Adrenal gland (tissue), 9 donors: ENCODE measurements at regions not wholly inside any gene's neighbourhood (a gene's known extent, or its start where the extent isn't known, plus 50 kb on each side); places are given as distances from the start of the nearest gene placed in this dataset.

ENCODE experiments used
- DNase-seq, 7 donors: peaks; one replicate each; pipeline ENCODE4 v3.0.0-alpha.2; 2019 to 2020
- H3K27ac ChIP-seq, 5 donors: fragments of 200-600 bp; sonication (generic) in 4 of 5; 1 replicate in 3 of 5; 2 replicates in 2 of 5; pipeline versions ENCODE4 v1.5.1 to v1.8.0; 2016 to 2020; ENCODE audit warnings: mild to moderate bottlenecking in 1 of 5
- H3K27me3 ChIP-seq: fragments of 200-600 bp; 2 replicates; pipeline ENCODE4 v1.8.0; 2021
- H3K36me3 ChIP-seq, 2 donors: fragments of 200-600 bp; replicated peaks in 1 of 2; 1 replicate in 1 of 2; 2 replicates in 1 of 2; pipeline versions ENCODE4 v1.5.1 to v1.8.0; 2018 to 2022
- H3K4me1 ChIP-seq, 2 donors: fragments of 200-600 bp; replicated peaks in 1 of 2; 1 replicate in 1 of 2; 2 replicates in 1 of 2; pipeline versions ENCODE4 v1.5.1 to v1.8.0; 2018 to 2021
- H3K4me3 ChIP-seq, 4 donors: fragments of 200-600 bp; sonication (generic) in 3 of 4; one replicate each; pipeline ENCODE4 v1.5.1; 2016 to 2018
- H3K9me3 ChIP-seq, 3 donors: fragments of 200-600 bp; sonication (generic) in 1 of 3; replicated peaks in 1 of 3; 1 replicate in 2 of 3; 2 replicates in 1 of 3; pipeline versions ENCODE4 v1.5.1 to v1.8.0; 2016 to 2021
- POLR2A ChIP-seq, 2 donors: fragments of 450-650 bp; IDR thresholded peaks; one replicate each; pipeline ENCODE4 v1.6.1; 2017; ENCODE audit warnings: antibody characterized with exemption in 2 of 2, mild to moderate bottlenecking in 2 of 2, moderate library complexity in 1 of 2
- WGBS, 4 donors: extraction: QIAGEN DNeasy Blood & Tissue Kit in 2 of 4; methylation state at CpG; one replicate each; pipeline versions ENCODE4 v1.1.5 to v1.1.7; 2013 to 2017; 5-methylcytosine and 5-hydroxymethylcytosine counted together
- intact Hi-C, 2 donors: fragments of 100-400 bp; cut with DNase I; formaldehyde crosslinking; loops; one replicate each; pipeline versions ENCODE4 v1.14.1 to v1.15.0; 2022 to 2023
- TF ChIP-seq, protein P1 (sequence below), 6 experiments: fragments of 450-650 bp in 4 of 6; fragments of 200-600 bp in 2 of 6; sonication (generic) in 1 of 6; IDR thresholded peaks; 1 replicate in 5 of 6; 2 replicates in 1 of 6; pipeline versions ENCODE4 v1.5.1 to v1.8.0; 2016 to 2021; ENCODE audit warnings: antibody characterized with exemption in 6 of 6, mild to moderate bottlenecking in 2 of 6, moderate library complexity in 1 of 6
- donor health status: healthy with polysubstance abuse.
- donor health status: Bipolar disorder and iron deficiency.
- donor health status: DM: yes; HTN: yes; CAD: no.
- donor health status: DM: no; HTN: no; CAD: no.
- donor health status: DM: no; HTN: no; CAD: no.

DNA sequence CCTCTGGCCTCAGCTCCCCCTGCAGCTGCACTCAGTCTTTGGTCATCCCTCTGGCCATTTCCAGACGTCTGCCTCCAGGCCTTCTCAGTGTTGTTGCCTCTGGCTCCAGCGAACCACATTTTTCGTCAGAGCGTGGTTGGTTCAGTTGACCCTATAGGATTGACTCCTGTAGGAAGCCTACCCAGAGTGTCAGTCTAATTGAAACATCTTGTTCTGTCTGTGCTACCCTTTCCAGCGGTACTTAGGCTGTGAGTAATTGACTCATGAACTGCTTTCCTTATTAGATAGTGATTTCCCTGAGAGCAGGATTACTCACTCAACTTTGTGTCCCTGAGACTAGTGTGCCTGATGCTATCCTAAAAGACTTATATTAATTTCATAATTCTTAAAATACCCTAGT, 373.2 kb downstream of the ATP23 start:
- no peaks in the 10 kb centered on the region for H3K9me3 ChIP-seq
- WGBS, 4 donors: 81 to 87% (median 85%) methylated on average over 5 of the region's 5 CpGs
- DNase-seq: no peak
- no peaks in the 10 kb centered on the region for H3K27me3 ChIP-seq
- H3K4me1 ChIP-seq: peaks cover 0 to 5% of the 10 kb centered on the region in 2 donors
- H3K4me3 ChIP-seq: no peak overlapping the region
- TF ChIP-seq, protein P1, sequence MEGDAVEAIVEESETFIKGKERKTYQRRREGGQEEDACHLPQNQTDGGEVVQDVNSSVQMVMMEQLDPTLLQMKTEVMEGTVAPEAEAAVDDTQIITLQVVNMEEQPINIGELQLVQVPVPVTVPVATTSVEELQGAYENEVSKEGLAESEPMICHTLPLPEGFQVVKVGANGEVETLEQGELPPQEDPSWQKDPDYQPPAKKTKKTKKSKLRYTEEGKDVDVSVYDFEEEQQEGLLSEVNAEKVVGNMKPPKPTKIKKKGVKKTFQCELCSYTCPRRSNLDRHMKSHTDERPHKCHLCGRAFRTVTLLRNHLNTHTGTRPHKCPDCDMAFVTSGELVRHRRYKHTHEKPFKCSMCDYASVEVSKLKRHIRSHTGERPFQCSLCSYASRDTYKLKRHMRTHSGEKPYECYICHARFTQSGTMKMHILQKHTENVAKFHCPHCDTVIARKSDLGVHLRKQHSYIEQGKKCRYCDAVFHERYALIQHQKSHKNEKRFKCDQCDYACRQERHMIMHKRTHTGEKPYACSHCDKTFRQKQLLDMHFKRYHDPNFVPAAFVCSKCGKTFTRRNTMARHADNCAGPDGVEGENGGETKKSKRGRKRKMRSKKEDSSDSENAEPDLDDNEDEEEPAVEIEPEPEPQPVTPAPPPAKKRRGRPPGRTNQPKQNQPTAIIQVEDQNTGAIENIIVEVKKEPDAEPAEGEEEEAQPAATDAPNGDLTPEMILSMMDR (IDR thresholded peaks at IDR 0.05): no peak
- TF ChIP-seq POLR2A (IDR thresholded peaks at IDR 0.05): no peak
- no peak overlapping the region for H3K27ac ChIP-seq
- intact Hi-C loops: no loop called here
- no peaks in the 10 kb centered on the region for H3K36me3 ChIP-seq

- no peak for DNase-seq
- WGBS, 4 donors: 71 to 85% (median 82%) methylated on average over 2 of the region's 2 CpGs
Measured at GRCh38 chr12:58316926-58317325, 375.6 kb downstream of the ATP23 start.

GRCh38 chr12:58321414-58321813, 380.0 kb downstream of the ATP23 start:
- 81 to 86% (median 83%) methylated on average over 3 of the region's 3 CpGs for WGBS, 4 donors
- Histone ChIP-seq H3K36me3 (no peaks in the 10 kb centered on the region), H3K9me3 (no peaks in the 10 kb centered on the region), H3K27ac (no peak overlapping the region), H3K4me1 (no peaks in the 10 kb centered on the region), H3K27me3 (no peaks in the 10 kb centered on the region), H3K4me3 (no peak overlapping the region)
- TF ChIP-seq POLR2A (IDR thresholded peaks at IDR 0.05): no peak
- TF ChIP-seq, protein P1 (IDR thresholded peaks at IDR 0.05): no peak
- intact Hi-C loops: no loop called here
- DNase-seq: no peak

More at GRCh38 chr12:58316926-58317325, 375.6 kb downstream of the ATP23 start:
- H3K27ac ChIP-seq: no peak overlapping the region
- H3K4me3 ChIP-seq: no peak overlapping the region
- H3K36me3 ChIP-seq: no peaks in the 10 kb centered on the region
- H3K4me1 ChIP-seq: no peaks in the 10 kb centered on the region
- no peak for TF ChIP-seq POLR2A (IDR thresholded peaks at IDR 0.05)
- TF ChIP-seq, protein P1 (IDR thresholded peaks at IDR 0.05): no peak
- no peaks in the 10 kb centered on the region for H3K27me3 ChIP-seq
- intact Hi-C loops: no loop called here
- H3K9me3 ChIP-seq: no peaks in the 10 kb centered on the region

DNA sequence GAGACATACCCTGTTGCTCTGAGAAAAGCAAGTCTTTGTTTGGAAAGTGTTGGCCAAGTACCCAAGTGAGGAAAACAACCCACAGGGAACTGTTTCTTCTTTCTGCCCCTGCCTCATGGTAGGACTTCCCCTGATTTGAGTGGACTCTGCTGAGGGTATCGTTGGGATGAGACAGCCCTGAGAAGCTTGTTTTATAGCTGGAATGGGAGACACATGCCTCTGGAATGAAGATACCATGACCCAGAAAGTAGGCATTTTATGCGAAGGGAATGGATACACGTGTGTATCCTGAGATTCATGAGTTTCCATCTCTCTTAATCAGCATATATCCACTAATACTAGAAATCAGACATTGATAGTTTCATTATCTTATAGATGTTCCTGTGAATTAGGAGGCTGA, 382.3 kb downstream of the ATP23 start:
- Histone ChIP-seq H3K27me3 (no peaks in the 10 kb centered on the region), H3K36me3 (no peaks in the 10 kb centered on the region), H3K4me1 (no peaks in the 10 kb centered on the region), H3K27ac (no peak overlapping the region), H3K9me3 (no peaks in the 10 kb centered on the region), H3K4me3 (no peak overlapping the region)
- 89 to 95% (median 90%) methylated on average over 3 of the region's 3 CpGs for WGBS, 4 donors
- no peak for DNase-seq
- intact Hi-C loops: no loop called here
- no peak for TF ChIP-seq POLR2A (IDR thresholded peaks at IDR 0.05)
- TF ChIP-seq, protein P1 (IDR thresholded peaks at IDR 0.05): no peak
